Tibial nerve (tissue), 4 donors: ENCODE measurements at regions not wholly inside any gene's neighbourhood (a gene's known extent, or its start where the extent isn't known, plus 50 kb on each side); places are given as distances from the start of the nearest gene placed in this dataset.

ENCODE experiments used
- DNase-seq, 2 donors: peaks; one replicate each; pipeline ENCODE4 v3.0.0-alpha.2; 2019; ENCODE audit warnings: low spot score in 2 of 2
- H3K27ac ChIP-seq, 4 donors: fragments of 200-600 bp; sonication (generic) in 3 of 4; one replicate each; pipeline ENCODE4 v1.5.1; 2017 to 2019; ENCODE audit warnings: mild to moderate bottlenecking in 1 of 4
- H3K27me3 ChIP-seq, 2 donors: fragments of 200-600 bp; sonication (generic) in 1 of 2; one replicate each; pipeline versions ENCODE4 v1.5.1 to v1.6.0; 2017 to 2019
- H3K36me3 ChIP-seq, 3 donors: fragments of 200-600 bp; sonication (generic); one replicate each; pipeline ENCODE4 v1.5.1; 2018 to 2019
- H3K4me1 ChIP-seq, 4 donors: fragments of 200-600 bp; sonication (generic) in 3 of 4; one replicate each; pipeline ENCODE4 v1.5.1; 2017 to 2019
- H3K4me3 ChIP-seq, 4 donors: fragments of 200-600 bp; sonication (generic) in 3 of 4; one replicate each; pipeline ENCODE4 v1.5.1; 2017 to 2019; ENCODE audit warnings: mild to moderate bottlenecking in 1 of 4, moderate library complexity in 1 of 4
- H3K9me3 ChIP-seq, 4 donors: fragments of 200-600 bp; sonication (generic) in 3 of 4; one replicate each; pipeline ENCODE4 v1.5.1; 2017 to 2019
- EP300 ChIP-seq, 2 donors: sonication (generic); formaldehyde crosslinking; IDR thresholded peaks; one replicate each; pipeline ENCODE4 v1.6.1; 2017; ENCODE audit warnings: antibody characterized with exemption in 2 of 2, mild to moderate bottlenecking in 1 of 2
- POLR2A ChIP-seq, 2 donors: fragments of 450-650 bp; IDR thresholded peaks; one replicate each; pipeline ENCODE4 v1.6.1; 2017; ENCODE audit warnings: antibody characterized with exemption in 2 of 2, mild to moderate bottlenecking in 2 of 2, moderate library complexity in 2 of 2
- WGBS, 2 donors: methylation state at CpG; one replicate each; pipeline ENCODE4 v1.1.5; 2018; 5-methylcytosine and 5-hydroxymethylcytosine counted together
- TF ChIP-seq, protein P1 (sequence below), 5 experiments: fragments of 200-600 bp in 3 of 5; fragments of 450-650 bp in 2 of 5; sonication (generic) in 3 of 5; IDR thresholded peaks; one replicate each; pipeline ENCODE4 v1.5.1; 2016 to 2019; ENCODE audit warnings: antibody characterized with exemption in 5 of 5, mild to moderate bottlenecking in 3 of 5, moderate library complexity in 2 of 5

DNA sequence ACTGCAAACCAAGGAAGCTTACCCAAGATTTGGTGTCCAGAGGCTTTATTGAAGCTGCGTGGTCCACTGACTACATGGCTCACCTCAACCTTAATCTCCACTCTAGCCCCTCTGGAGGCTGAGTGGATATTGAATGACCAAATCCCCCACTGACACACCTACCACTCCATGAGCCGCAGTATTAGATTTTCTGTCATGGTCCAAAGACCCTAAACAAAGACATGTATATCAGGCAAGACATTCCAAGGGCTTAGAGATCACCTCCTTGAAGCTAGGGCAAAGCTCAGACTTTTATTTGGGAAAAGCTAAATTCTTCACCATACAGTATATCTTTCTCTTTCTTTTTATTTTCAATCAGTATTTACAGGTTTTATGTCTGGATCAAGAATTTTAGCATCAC lies 346.2 kb upstream of the CTNND2 start:
- no peaks in the 10 kb centered on the region for H3K27me3 ChIP-seq
- H3K27ac ChIP-seq: no peak overlapping the region
- H3K36me3 ChIP-seq: no peaks in the 10 kb centered on the region
- no peaks in the 10 kb centered on the region for H3K4me1 ChIP-seq
- no peak for DNase-seq
- TF ChIP-seq, protein P1, sequence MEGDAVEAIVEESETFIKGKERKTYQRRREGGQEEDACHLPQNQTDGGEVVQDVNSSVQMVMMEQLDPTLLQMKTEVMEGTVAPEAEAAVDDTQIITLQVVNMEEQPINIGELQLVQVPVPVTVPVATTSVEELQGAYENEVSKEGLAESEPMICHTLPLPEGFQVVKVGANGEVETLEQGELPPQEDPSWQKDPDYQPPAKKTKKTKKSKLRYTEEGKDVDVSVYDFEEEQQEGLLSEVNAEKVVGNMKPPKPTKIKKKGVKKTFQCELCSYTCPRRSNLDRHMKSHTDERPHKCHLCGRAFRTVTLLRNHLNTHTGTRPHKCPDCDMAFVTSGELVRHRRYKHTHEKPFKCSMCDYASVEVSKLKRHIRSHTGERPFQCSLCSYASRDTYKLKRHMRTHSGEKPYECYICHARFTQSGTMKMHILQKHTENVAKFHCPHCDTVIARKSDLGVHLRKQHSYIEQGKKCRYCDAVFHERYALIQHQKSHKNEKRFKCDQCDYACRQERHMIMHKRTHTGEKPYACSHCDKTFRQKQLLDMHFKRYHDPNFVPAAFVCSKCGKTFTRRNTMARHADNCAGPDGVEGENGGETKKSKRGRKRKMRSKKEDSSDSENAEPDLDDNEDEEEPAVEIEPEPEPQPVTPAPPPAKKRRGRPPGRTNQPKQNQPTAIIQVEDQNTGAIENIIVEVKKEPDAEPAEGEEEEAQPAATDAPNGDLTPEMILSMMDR (IDR thresholded peaks at IDR 0.05): no peak
- no peak for TF ChIP-seq EP300 (IDR thresholded peaks at IDR 0.05)
- TF ChIP-seq POLR2A (IDR thresholded peaks at IDR 0.05): no peak
- no peaks in the 10 kb centered on the region for H3K9me3 ChIP-seq
- H3K4me3 ChIP-seq: no peak overlapping the region
- WGBS, 2 donors: 76 to 83% methylated on average over 2 of the region's 2 CpGs

DNA sequence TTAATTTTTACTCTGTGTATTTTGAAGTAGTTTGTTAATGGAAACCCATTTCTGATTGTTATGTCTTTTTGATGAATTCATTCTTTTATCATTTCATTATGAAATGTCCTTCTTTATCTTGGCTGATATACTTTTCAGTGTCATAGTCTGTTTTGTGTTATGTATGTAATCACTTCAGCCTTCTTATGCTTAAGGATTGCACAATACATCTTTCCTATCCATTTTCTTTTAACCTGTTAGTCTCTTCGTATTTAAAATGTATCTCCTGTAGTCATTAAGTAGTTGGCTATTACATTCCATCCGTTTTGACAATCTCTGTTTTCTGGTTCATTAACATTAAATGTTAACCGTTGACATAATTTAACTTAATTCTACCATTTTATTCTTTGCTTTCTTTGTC lies 344.6 kb upstream of the CTNND2 start:
- DNase-seq: no peak
- Histone ChIP-seq H3K9me3 (no peaks in the 10 kb centered on the region), H3K4me3 (no peak overlapping the region), H3K4me1 (no peaks in the 10 kb centered on the region), H3K27ac (no peak overlapping the region), H3K27me3 (no peaks in the 10 kb centered on the region), H3K36me3 (no peaks in the 10 kb centered on the region)
- 81 to 84% methylated on average over 3 of the region's 3 CpGs for WGBS, 2 donors
- no peak for TF ChIP-seq POLR2A (IDR thresholded peaks at IDR 0.05)
- no peak for TF ChIP-seq EP300 (IDR thresholded peaks at IDR 0.05)
- TF ChIP-seq, protein P1 (IDR thresholded peaks at IDR 0.05): no peak

DNA sequence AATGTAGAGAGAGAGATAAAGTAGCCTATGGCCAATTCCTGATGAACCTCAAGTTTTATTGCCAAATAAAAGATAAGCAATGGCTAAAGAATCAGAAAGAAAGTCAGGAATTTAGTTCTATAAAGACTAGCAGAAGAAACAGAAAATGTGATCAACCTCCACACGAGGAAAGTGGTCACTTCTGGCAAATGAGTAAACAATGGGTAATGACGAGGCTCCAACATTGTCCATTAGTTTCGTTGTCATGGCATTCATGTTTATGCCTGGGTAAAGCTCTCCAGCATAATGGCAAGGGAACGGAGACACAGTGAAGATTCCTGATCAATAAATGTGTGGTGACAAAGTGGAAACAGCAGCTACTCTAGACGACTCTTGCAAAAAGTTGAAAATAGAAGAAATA lies 341.8 kb upstream of the CTNND2 start:
- no peak overlapping the region for H3K27ac ChIP-seq
- no peak overlapping the region for H3K4me3 ChIP-seq
- DNase-seq: no peak
- no peaks in the 10 kb centered on the region for H3K9me3 ChIP-seq
- no peaks in the 10 kb centered on the region for H3K4me1 ChIP-seq
- TF ChIP-seq EP300 (IDR thresholded peaks at IDR 0.05): no peak
- TF ChIP-seq POLR2A (IDR thresholded peaks at IDR 0.05): no peak
- TF ChIP-seq, protein P1 (IDR thresholded peaks at IDR 0.05): no peak
- no peaks in the 10 kb centered on the region for H3K36me3 ChIP-seq
- 79 to 86% methylated on average over 5 of the region's 5 CpGs for WGBS, 2 donors
- H3K27me3 ChIP-seq: no peaks in the 10 kb centered on the region

DNA sequence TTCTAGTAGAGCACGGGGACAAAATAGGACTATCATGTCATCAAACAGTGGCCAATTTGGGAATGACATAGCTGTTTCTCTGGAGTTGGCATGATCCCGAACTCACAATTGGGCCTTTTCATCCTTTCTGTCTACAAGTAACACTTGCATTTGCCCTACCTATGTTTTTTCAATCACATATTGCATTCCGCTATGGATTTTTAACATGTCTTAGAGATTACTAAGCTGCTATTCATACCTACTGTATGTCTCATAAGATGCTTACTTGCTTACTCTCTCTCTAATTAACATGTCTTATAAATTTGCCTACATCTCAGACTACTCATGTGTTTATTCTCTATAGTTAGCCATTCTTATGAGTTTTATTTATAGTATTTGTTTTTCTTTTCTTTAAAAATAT lies 341.2 kb upstream of the CTNND2 start:
- H3K9me3 ChIP-seq: no peaks in the 10 kb centered on the region
- no peaks in the 10 kb centered on the region for H3K36me3 ChIP-seq
- no peak for TF ChIP-seq POLR2A (IDR thresholded peaks at IDR 0.05)
- no peaks in the 10 kb centered on the region for H3K4me1 ChIP-seq
- no peak overlapping the region for H3K4me3 ChIP-seq
- DNase-seq: no peak
- 91% methylated on average over 3 of the region's 3 CpGs for WGBS, 2 donors
- no peak overlapping the region for H3K27ac ChIP-seq
- no peaks in the 10 kb centered on the region for H3K27me3 ChIP-seq

DNA sequence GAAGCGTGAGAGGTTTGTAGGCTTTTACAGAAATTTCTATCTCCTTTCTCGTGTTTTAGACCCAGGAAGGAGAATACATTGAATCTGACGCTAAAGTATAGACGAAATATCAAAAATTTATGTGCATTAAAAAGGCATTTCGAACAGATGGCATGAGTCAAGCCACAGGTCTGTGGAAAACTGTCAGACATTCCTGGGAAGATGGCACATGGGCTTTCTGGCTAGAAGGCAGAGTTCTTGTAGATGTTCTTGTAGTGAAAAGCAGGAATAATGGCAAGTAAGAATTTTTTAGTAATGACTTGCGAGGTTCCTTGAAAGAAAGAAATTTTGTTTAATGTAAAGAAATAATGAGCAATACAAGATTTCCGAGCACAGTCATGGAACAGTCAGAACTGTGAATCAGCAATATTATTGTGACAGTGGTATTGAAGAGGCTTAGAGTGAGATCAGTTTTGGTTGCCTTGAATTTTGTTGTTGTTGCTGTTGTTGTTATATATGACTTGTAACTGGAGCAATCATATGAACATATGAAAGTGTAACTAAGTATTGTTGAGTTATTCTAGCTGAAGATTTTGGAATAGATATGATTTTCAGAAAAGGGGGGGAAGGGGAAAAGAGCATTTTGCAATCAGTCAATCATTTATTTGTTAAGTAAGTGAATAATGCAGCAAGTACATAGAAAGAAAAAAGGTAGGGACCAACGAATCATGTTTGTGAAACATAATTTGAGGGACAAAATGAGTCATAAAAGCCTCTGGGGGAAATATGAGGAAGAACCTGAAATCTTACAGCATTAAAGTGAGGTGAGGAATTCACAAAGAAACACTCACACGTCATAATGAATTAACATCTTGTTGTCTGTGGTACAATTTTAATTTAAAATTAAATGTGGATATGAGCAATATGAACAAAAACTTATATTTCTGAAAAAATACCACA lies 339.0 kb upstream of the CTNND2 start:
- no peaks in the 10 kb centered on the region for H3K4me1 ChIP-seq
- no peaks in the 10 kb centered on the region for H3K27me3 ChIP-seq
- H3K9me3 ChIP-seq: no peaks in the 10 kb centered on the region
- 76 to 80% methylated on average over 9 of the region's 9 CpGs for WGBS, 2 donors
- DNase-seq: no peak
- H3K36me3 ChIP-seq: no peaks in the 10 kb centered on the region
- H3K27ac ChIP-seq: no peak overlapping the region
- no peak for TF ChIP-seq EP300 (IDR thresholded peaks at IDR 0.05)
- no peak for TF ChIP-seq POLR2A (IDR thresholded peaks at IDR 0.05)
- TF ChIP-seq, protein P1 (IDR thresholded peaks at IDR 0.05): no peak
- no peak overlapping the region for H3K4me3 ChIP-seq
